ENCODE measurements at regions not wholly inside any gene's neighbourhood (a gene's known extent, or its start where the extent isn't known, plus 50 kb on each side); places are given as distances from the start of the nearest gene placed in this dataset.

DNA sequence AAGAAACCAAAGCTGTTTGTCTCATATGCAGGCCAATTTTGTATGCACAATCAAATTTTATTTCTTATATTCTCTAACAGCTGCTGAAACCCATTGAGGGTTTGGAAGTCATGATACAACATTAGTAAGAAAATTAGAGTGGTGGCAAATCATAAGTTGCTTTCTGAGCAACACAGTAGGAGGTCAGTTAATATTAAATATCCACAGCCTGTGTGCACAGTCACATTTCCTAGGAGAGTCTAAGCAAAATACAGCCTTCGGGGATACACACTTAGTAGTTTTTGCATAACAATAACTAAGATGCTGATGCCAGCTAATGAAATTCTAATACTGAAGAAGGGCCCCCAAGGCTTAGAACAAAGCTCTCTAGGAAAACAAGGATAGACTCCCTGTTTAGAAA, 209.6 kb upstream of the E2F7 start:
- TF ChIP-seq CTCF (IDR thresholded peaks at IDR 0.05) (no peak), POLR2A (IDR thresholded peaks at IDR 0.05) (no peak)
